T-cell (primary cell): ENCODE measurements at regions not wholly inside any gene's neighbourhood (a gene's known extent, or its start where the extent isn't known, plus 50 kb on each side); places are given as distances from the start of the nearest gene placed in this dataset.
"Not testable (repeated sequence)": the region's sequence is repeated elsewhere in the genome, so short reads cannot be mapped to it uniquely, and the experiment has no call there.

ENCODE experiments used
- ATAC-seq, 4 experiments: fragments of 200-7000 bp in 3 of 4; fragments of 150-1000 bp in 1 of 4; cut with Tn5 transposase; replicated peaks in 1 of 4; 1 replicate in 3 of 4; 2 replicates in 1 of 4; pipeline ENCODE4 v1.10.0; 2021; ENCODE audit warnings: moderate library complexity in 3 of 4, mild to moderate bottlenecking in 2 of 4, moderate number of reproducible peaks in 1 of 4
- CTCF ChIA-PET, 2 donors: fragments of 300-600 bp; sonication (Branson Sonifier 250); formaldehyde crosslinking; loops; one replicate each; lab custom pipeline; 2022; ENCODE audit warnings: antibody characterized with exemption in 2 of 2; lab: Charles Lee
- POLR2A ChIA-PET, 2 donors: fragments of 300-600 bp; sonication (Branson Sonifier 250); formaldehyde crosslinking; loops; one replicate each; lab custom pipeline; 2022; ENCODE audit warnings: antibody characterized with exemption in 2 of 2; lab: Charles Lee
- DNase-seq, 35 experiments: peaks; one replicate each; pipeline versions ENCODE4 v3.0.0 to v3.0.0-alpha.2; 2013 to 2023
- H3K27ac ChIP-seq: one replicate; pipeline ENCODE4 v1.5.1; 2013; ENCODE audit warnings: low read length
- H3K27me3 ChIP-seq, 2 experiments: replicated peaks in 1 of 2; 1 replicate in 1 of 2; 2 replicates in 1 of 2; pipeline versions ENCODE4 v1.6.1 to v1.7.0; 2013; ENCODE audit warnings: low read length in 1 of 2, mixed read lengths in 1 of 2; ENCODE audit not compliant: control insufficient read depth in 2 of 2, insufficient read depth in 2 of 2; ENCODE audit errors: extremely low read depth in 1 of 2
- H3K36me3 ChIP-seq, 2 donors: 1 replicate in 1 of 2; 2 replicates in 1 of 2; pipeline versions ENCODE4 v1.6.1 to v1.7.0; 2013; ENCODE audit warnings: low read length in 1 of 2; ENCODE audit not compliant: control insufficient read depth in 2 of 2, insufficient read depth in 1 of 2; ENCODE audit errors: extremely low read depth in 1 of 2
- H3K4me1 ChIP-seq, 2 experiments: 1 replicate in 1 of 2; 2 replicates in 1 of 2; pipeline versions ENCODE4 v1.6.1 to v1.7.0; 2013; ENCODE audit warnings: low read length in 2 of 2, mixed read lengths in 1 of 2; ENCODE audit not compliant: insufficient read depth in 2 of 2, control insufficient read depth in 1 of 2; ENCODE audit errors: extremely low read depth in 1 of 2
- H3K4me3 ChIP-seq, 2 donors: 1 replicate in 1 of 2; 2 replicates in 1 of 2; pipeline versions ENCODE4 v1.5.1 to v1.7.0; 2013; ENCODE audit warnings: mild to moderate bottlenecking in 2 of 2, low read length in 1 of 2, moderate library complexity in 1 of 2; ENCODE audit not compliant: control insufficient read depth in 1 of 2; ENCODE audit errors: extremely low read depth in 1 of 2
- H3K9me3 ChIP-seq: 2 replicates; pipeline ENCODE4 v1.7.0; 2013
- H3K27ac Mint-ChIP-seq, 2 donors: one replicate each; pipeline ENCODE4 v1.8.0; 2020 to 2021; ENCODE audit warnings: mild to moderate bottlenecking in 2 of 2, mixed read lengths in 2 of 2
- H3K27me3 Mint-ChIP-seq, 2 donors: one replicate each; pipeline ENCODE4 v1.8.0; 2021 to 2022; ENCODE audit warnings: mixed read lengths in 2 of 2
- H3K36me3 Mint-ChIP-seq: one replicate; pipeline ENCODE4 v1.8.0; 2021; ENCODE audit warnings: mixed read lengths
- H3K4me1 Mint-ChIP-seq, 3 donors: one replicate each; pipeline ENCODE4 v1.8.0; 2020 to 2022; ENCODE audit warnings: mixed read lengths in 3 of 3, mild to moderate bottlenecking in 1 of 3
- H3K4me3 Mint-ChIP-seq, 3 donors: one replicate each; pipeline ENCODE4 v1.8.0; 2020 to 2022; ENCODE audit warnings: mild to moderate bottlenecking in 3 of 3, mixed read lengths in 3 of 3, moderate library complexity in 3 of 3
- H3K9me3 Mint-ChIP-seq, 3 donors: one replicate each; pipeline ENCODE4 v1.8.0; 2020 to 2022; ENCODE audit warnings: mixed read lengths in 3 of 3
- WGBS: methylation state at CpG from one replicate; pipeline ENCODE4 v1.1.5; 2013; ENCODE audit warnings: missing lambda C conversion rate; ENCODE audit not compliant: insufficient coverage; 5-methylcytosine and 5-hydroxymethylcytosine counted together

DNA sequence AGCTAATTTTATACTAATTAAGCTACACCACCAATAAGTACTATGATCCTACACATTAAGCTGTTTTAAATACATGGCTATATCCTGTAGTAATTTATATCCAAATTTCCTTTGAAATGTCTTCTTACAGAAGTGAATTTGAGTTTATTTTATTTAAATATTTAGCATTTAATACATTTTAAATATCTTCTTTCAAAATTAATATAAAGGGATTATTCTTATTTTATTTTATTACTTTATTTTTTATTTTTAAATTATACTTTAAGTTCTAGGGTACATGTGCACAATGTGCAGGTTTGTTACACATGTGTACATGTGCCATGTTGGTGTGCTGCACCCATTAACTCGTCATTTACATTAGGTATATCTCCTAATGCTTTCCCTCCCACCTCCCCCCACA, 310.9 kb upstream of the IZUMO3 start:
- H3K9me3 Mint-ChIP-seq: peaks cover 9 to 26% (median 26%) of the 10 kb centered on the region in 3 donors
- ATAC-seq, POLR2A ChIA-PET, H3K4me3 Mint-ChIP-seq, H3K4me1 Mint-ChIP-seq, H3K4me1 ChIP-seq, H3K9me3 ChIP-seq, H3K4me3 ChIP-seq, H3K27ac Mint-ChIP-seq, H3K36me3 ChIP-seq, DNase-seq, H3K27me3 Mint-ChIP-seq, H3K27me3 ChIP-seq, CTCF ChIA-PET, H3K27ac ChIP-seq, H3K36me3 Mint-ChIP-seq: not testable (repeated sequence)
- no CpG with 5 or more reads among the region's 1 CpG for WGBS

DNA sequence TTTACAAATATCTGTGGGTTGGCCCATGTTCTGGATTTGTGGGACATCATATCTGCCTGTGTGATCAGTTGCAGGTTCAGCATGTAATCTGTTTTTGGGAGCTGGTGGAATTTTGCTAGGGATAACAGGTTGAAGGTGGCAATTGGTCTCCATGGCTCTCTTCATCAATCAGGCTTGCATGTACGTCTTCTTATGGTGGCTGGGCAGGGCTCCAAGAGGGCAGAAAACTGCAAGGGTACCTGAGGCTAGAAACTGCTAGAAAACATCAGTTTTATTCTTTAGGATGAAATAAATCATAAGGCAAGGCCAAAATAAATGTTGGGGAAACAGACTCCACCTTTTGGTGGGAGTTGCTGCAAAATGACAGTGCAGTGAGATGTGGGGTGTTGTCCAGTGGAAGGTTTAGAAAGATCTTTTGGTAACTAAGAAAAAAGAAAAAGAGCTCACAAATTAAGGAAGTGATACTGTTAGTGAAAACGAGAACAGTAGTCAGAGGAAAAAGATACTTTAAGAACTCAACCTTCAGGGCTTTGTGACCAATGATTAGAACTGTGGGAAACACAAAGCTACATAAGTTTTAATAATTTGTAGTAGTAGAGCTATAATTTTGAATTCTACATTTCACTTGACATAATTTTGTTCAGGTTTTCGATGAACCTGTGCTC, 300.7 kb upstream of the IZUMO3 start:
- no peaks in the 10 kb centered on the region for H3K4me1 Mint-ChIP-seq
- no peak overlapping the region for H3K27ac Mint-ChIP-seq
- Histone ChIP-seq H3K4me3 (no peak overlapping the region), H3K27me3 (no peaks in the 10 kb centered on the region), H3K36me3 (no peaks in the 10 kb centered on the region), H3K4me1 (peaks cover 0 to 2% of the 10 kb centered on the region in 2 experiments), H3K9me3 (no peaks in the 10 kb centered on the region), H3K27ac (no peak overlapping the region)
- H3K9me3 Mint-ChIP-seq: peaks cover 12 to 30% (median 18%) of the 10 kb centered on the region in 3 donors
- WGBS: 43% methylated on average over 3 of the region's 3 CpGs
- ChIA-PET POLR2A (no interaction called here), CTCF (no interaction called here)
- DNase-seq (no peak), ATAC-seq (no peak)
- H3K4me3 Mint-ChIP-seq: no peak overlapping the region
- no peaks in the 10 kb centered on the region for H3K36me3 Mint-ChIP-seq
- no peaks in the 10 kb centered on the region for H3K27me3 Mint-ChIP-seq

DNA sequence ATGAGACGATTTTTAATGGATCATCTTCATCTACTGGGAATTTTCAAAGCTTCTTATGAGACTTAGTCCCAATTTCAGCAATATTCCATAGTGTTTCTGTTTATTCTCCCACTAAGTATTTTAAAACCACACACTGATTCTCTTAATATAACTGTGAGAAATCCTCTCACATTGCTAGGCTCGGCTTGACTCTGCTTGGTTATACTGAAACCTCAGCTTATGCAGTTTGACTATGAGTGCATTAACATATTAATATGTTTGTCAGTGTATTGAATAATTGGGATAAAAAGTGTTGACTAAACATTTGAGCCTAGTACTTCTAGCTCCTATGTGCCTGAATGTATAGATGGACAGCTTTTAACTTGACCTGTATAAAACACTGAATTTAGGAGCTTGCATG, 298.5 kb upstream of the IZUMO3 start:
- ChIA-PET POLR2A (no interaction called here), CTCF (no interaction called here)
- no CpG with 5 or more reads among the region's 2 CpGs for WGBS
- DNase-seq (no peak), ATAC-seq (no peak)
- Mint-ChIP-seq H3K36me3 (no peaks in the 10 kb centered on the region), H3K4me1 (no peaks in the 10 kb centered on the region), H3K27ac (no peak overlapping the region), H3K27me3 (no peaks in the 10 kb centered on the region), H3K4me3 (no peak overlapping the region), H3K9me3 (peaks cover 17 to 35% (median 22%) of the 10 kb centered on the region in 3 donors)
- H3K27me3 ChIP-seq: no peaks in the 10 kb centered on the region
- H3K4me3 ChIP-seq: no peak overlapping the region
- no peaks in the 10 kb centered on the region for H3K36me3 ChIP-seq
- no peak overlapping the region for H3K27ac ChIP-seq
- H3K9me3 ChIP-seq: no peaks in the 10 kb centered on the region
- H3K4me1 ChIP-seq: peaks cover 0 to 2% of the 10 kb centered on the region in 2 experiments

DNA sequence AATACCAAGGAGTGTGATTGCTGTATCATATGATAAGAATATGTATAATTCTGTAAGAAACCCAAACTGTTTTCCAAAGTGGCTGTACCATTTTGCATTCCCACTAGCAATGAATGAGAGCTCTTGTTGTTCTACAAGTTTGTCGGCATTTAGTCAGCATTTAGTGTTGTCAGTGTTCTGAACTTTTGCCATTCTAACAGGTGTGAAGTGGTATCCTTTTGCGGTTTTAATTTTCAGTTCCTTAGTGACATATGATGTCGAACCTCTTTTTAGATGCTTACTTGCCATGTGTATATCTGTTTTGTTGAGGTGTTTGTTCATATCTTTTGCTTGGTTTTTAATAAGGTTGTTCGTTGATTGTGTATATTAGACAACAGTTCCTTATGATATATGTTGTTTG, 296.3 kb upstream of the IZUMO3 start:
- H3K4me3 Mint-ChIP-seq: no peak overlapping the region
- ChIA-PET CTCF (no interaction called here), POLR2A (no interaction called here)
- no peak for ATAC-seq
- H3K27ac ChIP-seq: no peak overlapping the region
- peaks cover 14 to 33% (median 25%) of the 10 kb centered on the region in 3 donors for H3K9me3 Mint-ChIP-seq
- H3K4me3 ChIP-seq: no peak overlapping the region
- peaks cover 2% of the 10 kb centered on the region for H3K9me3 ChIP-seq
- peaks cover 0 to 2% of the 10 kb centered on the region in 2 experiments for H3K4me1 ChIP-seq
- H3K36me3 Mint-ChIP-seq: no peaks in the 10 kb centered on the region
- DNase-seq: no peak
- H3K36me3 ChIP-seq: no peaks in the 10 kb centered on the region
- no peaks in the 10 kb centered on the region for H3K27me3 Mint-ChIP-seq
- 100% methylated on average over 1 of the region's 4 CpGs for WGBS
- H3K4me1 Mint-ChIP-seq: no peaks in the 10 kb centered on the region
- H3K27me3 ChIP-seq: no peaks in the 10 kb centered on the region
- H3K27ac Mint-ChIP-seq: no peak overlapping the region

DNA sequence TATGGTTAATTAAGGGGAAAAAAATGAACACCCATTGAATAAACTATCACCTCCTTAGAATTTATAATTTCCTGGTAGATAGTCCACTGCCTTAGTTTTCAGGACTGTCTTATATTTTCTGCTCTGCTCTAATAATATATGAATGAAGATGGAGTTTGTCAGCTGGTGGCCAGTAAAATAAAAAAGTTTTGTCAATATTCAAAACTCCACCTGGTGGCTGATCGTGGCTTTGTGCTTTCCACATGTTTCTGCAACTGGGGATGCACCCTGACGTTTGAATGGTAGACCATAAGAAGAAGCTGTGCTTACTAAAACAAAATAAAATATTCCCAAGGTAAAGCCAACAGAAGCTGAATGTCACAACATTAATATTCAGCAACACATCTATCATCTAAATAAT, 286.6 kb upstream of the IZUMO3 start:
- CTCF ChIA-PET: no interaction called here
- no peak for ATAC-seq
- WGBS: no CpG with 5 or more reads among the region's 2 CpGs

DNA sequence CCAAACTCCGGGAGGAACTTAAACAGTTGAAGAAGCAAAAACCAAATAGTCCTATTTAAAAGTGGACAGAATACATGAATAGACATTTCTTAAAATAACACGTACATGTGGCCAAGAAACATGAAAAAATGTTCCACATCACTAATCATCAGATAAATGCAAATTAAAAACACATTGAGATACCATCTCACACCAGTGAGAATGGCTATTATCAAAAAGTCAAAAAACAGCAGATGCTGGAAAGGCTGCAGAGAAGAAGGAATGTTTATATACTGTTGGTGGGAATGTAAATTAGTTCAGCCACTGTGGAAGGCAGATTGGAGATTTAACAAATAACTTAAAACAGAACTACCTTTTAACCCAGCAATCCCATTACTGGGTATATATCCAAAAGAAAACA, 283.0 kb upstream of the IZUMO3 start:
- Mint-ChIP-seq H3K36me3 (no peaks in the 10 kb centered on the region), H3K9me3 (peaks cover 17 to 49% (median 23%) of the 10 kb centered on the region in 3 donors), H3K4me3 (no peak overlapping the region), H3K27me3 (no peaks in the 10 kb centered on the region), H3K4me1 (no peaks in the 10 kb centered on the region), H3K27ac (no peak overlapping the region)
- no peak for DNase-seq
- POLR2A ChIA-PET: no interaction called here
- H3K9me3 ChIP-seq: peaks cover 3% of the 10 kb centered on the region
- H3K27ac ChIP-seq: no peak overlapping the region
- no peaks in the 10 kb centered on the region for H3K4me1 ChIP-seq
- H3K4me3 ChIP-seq: no peak overlapping the region
- WGBS: no CpG with 5 or more reads among the region's 2 CpGs
- CTCF ChIA-PET: no interaction called here
- H3K36me3 ChIP-seq: no peaks in the 10 kb centered on the region
- no peak for ATAC-seq
- no peaks in the 10 kb centered on the region for H3K27me3 ChIP-seq

More for the DNA sequence above, 286.6 kb upstream of the IZUMO3 start:
- H3K4me3 Mint-ChIP-seq: no peak overlapping the region
- no peaks in the 10 kb centered on the region for H3K36me3 ChIP-seq
- DNase-seq: no peak
- H3K9me3 Mint-ChIP-seq: peaks cover 10 to 26% (median 19%) of the 10 kb centered on the region in 3 donors
- no peak overlapping the region for H3K27ac Mint-ChIP-seq
- no peak overlapping the region for H3K27ac ChIP-seq
- no peaks in the 10 kb centered on the region for H3K4me1 Mint-ChIP-seq
- no peaks in the 10 kb centered on the region for H3K27me3 Mint-ChIP-seq
- H3K4me1 ChIP-seq: no peaks in the 10 kb centered on the region
- peaks cover 4% of the 10 kb centered on the region for H3K9me3 ChIP-seq
- H3K27me3 ChIP-seq: no peaks in the 10 kb centered on the region
- no peak overlapping the region for H3K4me3 ChIP-seq
- POLR2A ChIA-PET: no interaction called here
- no peaks in the 10 kb centered on the region for H3K36me3 Mint-ChIP-seq

DNA sequence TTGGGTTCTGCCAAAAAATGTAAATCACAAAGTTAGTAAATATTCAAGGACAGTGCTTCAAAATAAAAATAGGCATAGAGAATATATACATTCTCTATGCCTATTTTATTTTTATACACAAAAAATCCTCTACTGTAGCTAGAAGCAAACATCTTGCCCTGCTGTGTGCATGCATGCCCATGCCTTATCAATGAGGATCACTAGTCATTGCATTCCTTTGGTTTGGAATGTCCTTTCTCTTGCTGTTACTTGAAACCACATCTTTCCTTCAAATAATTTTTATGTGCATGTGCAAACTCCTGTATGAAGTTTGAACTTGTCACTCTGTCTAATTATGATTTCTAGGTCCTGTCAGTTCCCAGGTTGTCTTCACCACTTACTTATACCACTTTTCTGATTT, 278.9 kb upstream of the IZUMO3 start:
- ChIA-PET CTCF (no interaction called here), POLR2A (no interaction called here)
- H3K27ac ChIP-seq: no peak overlapping the region
- H3K4me3 ChIP-seq: no peak overlapping the region
- H3K27me3 ChIP-seq: no peaks in the 10 kb centered on the region
- Mint-ChIP-seq H3K27me3 (no peaks in the 10 kb centered on the region), H3K36me3 (no peaks in the 10 kb centered on the region), H3K4me1 (no peaks in the 10 kb centered on the region), H3K27ac (no peak overlapping the region), H3K4me3 (no peak overlapping the region), H3K9me3 (peaks cover 21 to 53% (median 27%) of the 10 kb centered on the region in 3 donors)
- ATAC-seq: no peak
- H3K9me3 ChIP-seq: peaks cover 3% of the 10 kb centered on the region
- no peaks in the 10 kb centered on the region for H3K36me3 ChIP-seq
- H3K4me1 ChIP-seq: no peaks in the 10 kb centered on the region
- DNase-seq: no peak
